Fibroblast of lung (primary cell): ENCODE measurements at regions not wholly inside any gene's neighbourhood (a gene's known extent, or its start where the extent isn't known, plus 50 kb on each side); places are given as distances from the start of the nearest gene placed in this dataset.

Experiments used
- EZH2 ChIP-seq: IDR thresholded peaks from 2 replicates; pipeline ENCODE4 v1.5.1; 2012; ENCODE audit warnings: low read length, control low read depth, mild to moderate bottlenecking; ENCODE audit errors: missing control alignments
- TF ChIP-seq, protein P1 (sequence below), 2 donors: IDR thresholded peaks in 1 of 2; conservative IDR thresholded peaks in 1 of 2; 1 replicate in 1 of 2; 2 replicates in 1 of 2; pipeline ENCODE4 v1.5.1; 2011 to 2012; ENCODE audit warnings: low read length in 2 of 2, control low read depth in 1 of 2, inconsistent platforms in 1 of 2, low read depth in 1 of 2, mild to moderate bottlenecking in 1 of 2

DNA sequence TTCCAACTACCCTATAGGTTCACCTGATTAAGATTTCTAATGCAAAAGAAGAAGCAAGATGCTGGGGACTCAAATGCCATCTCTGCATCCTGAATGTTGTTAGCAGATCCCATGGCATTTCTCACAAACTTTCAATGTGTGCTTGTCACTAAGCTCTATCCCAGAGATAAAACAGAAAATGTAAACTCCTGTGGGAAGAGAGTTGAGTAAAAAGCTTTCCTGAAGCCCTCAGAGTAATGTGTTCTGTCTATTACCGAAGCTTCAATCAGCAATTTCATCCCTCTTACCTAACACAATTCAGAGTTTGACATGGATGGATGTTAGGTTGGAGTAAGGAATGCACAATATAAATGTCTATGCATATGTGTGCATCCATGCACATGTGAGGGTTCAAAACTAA lies 829.9 kb upstream of the PRMT6 start:
- TF ChIP-seq, protein P1, sequence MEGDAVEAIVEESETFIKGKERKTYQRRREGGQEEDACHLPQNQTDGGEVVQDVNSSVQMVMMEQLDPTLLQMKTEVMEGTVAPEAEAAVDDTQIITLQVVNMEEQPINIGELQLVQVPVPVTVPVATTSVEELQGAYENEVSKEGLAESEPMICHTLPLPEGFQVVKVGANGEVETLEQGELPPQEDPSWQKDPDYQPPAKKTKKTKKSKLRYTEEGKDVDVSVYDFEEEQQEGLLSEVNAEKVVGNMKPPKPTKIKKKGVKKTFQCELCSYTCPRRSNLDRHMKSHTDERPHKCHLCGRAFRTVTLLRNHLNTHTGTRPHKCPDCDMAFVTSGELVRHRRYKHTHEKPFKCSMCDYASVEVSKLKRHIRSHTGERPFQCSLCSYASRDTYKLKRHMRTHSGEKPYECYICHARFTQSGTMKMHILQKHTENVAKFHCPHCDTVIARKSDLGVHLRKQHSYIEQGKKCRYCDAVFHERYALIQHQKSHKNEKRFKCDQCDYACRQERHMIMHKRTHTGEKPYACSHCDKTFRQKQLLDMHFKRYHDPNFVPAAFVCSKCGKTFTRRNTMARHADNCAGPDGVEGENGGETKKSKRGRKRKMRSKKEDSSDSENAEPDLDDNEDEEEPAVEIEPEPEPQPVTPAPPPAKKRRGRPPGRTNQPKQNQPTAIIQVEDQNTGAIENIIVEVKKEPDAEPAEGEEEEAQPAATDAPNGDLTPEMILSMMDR (conservative IDR thresholded peaks at IDR 0.05 in 1 of 2, IDR thresholded peaks at IDR 0.05 in 1 of 2; ENCODE audit: low read depth in 1 of 2, low read length in 2 of 2) = no peak
- no peak for TF ChIP-seq EZH2
